ENCODE measurements at regions not wholly inside any gene's neighbourhood (a gene's known extent, or its start where the extent isn't known, plus 50 kb on each side); places are given as distances from the start of the nearest gene placed in this dataset.
A peak's percentile ranks its signal among the peaks of the same experiment; 100 is the strongest.
"Not testable (repeated sequence)": the region's sequence is repeated elsewhere in the genome, so short reads cannot be mapped to it uniquely, and the experiment has no call there.

GRCh38 chr2:11877764-11878163 is 131.3 kb downstream of the LPIN1 start:
- DNase-seq = no peak

- not testable (repeated sequence) for DNase-seq
These were observed 138.8 kb downstream of the LPIN1 start for GRCh38 chr2:11885253-11885652.

- not testable (repeated sequence) for DNase-seq
These were observed 140.5 kb downstream of the LPIN1 start for GRCh38 chr2:11886899-11887298.

- DNase-seq = no peak
These were observed 142.8 kb downstream of the LPIN1 start for GRCh38 chr2:11889101-11889850.

- no peak for DNase-seq
These were observed 143.4 kb downstream of the LPIN1 start for GRCh38 chr2:11889854-11890253.

GRCh38 chr2:11891028-11891427 is 144.6 kb downstream of the LPIN1 start:
- no peak for DNase-seq

- DNase-seq = no peak
These were observed 145.4 kb downstream of the LPIN1 start for GRCh38 chr2:11891671-11892440.

GRCh38 chr2:11896386-11896785 is 150.0 kb downstream of the LPIN1 start:
- no peak for DNase-seq

GRCh38 chr2:11898576-11898975 is 152.1 kb downstream of the LPIN1 start:
- no peak for DNase-seq

- DNase-seq = no peak
These were observed 152.9 kb downstream of the LPIN1 start for GRCh38 chr2:11899264-11899818.

GRCh38 chr2:11900891-11901290 is 154.5 kb downstream of the LPIN1 start:
- not testable (repeated sequence) for DNase-seq

GRCh38 chr2:11901351-11902069 is 155.1 kb downstream of the LPIN1 start:
- DNase-seq = no peak

GRCh38 chr2:11903085-11903606 is 156.7 kb downstream of the LPIN1 start:
- no peak for DNase-seq

- no peak for DNase-seq
These were observed 157.6 kb downstream of the LPIN1 start for GRCh38 chr2:11904029-11904428.

GRCh38 chr2:11904941-11905340 is 158.5 kb downstream of the LPIN1 start:
- no peak for DNase-seq

- no peak for DNase-seq
These were observed 160.8 kb downstream of the LPIN1 start for GRCh38 chr2:11907190-11907589.

GRCh38 chr2:11910971-11911370 is 164.5 kb downstream of the LPIN1 start:
- no peak for DNase-seq

- no peak for DNase-seq
These were observed 166.5 kb downstream of the LPIN1 start for GRCh38 chr2:11912980-11913379.

- no peak for DNase-seq
These were observed 168.0 kb downstream of the LPIN1 start for GRCh38 chr2:11914455-11914854.

GRCh38 chr2:11915650-11916049 is 169.2 kb downstream of the LPIN1 start:
- no peak for DNase-seq

GRCh38 chr2:11919953-11920352 is 173.5 kb downstream of the LPIN1 start:
- DNase-seq = no peak

- no peak for DNase-seq
These were observed 174.7 kb downstream of the LPIN1 start for GRCh38 chr2:11920993-11921583.

- peak in 1 of 2 experiments; percentile 2 for DNase-seq
These were observed 175.9 kb downstream of the LPIN1 start for GRCh38 chr2:11922294-11922693.

All from NCI-H446 (cell line).